NCI-H446 treated with DMSO at 0.1 percent for 48 hours (cell line): ENCODE measurements at regions not wholly inside any gene's neighbourhood (a gene's known extent, or its start where the extent isn't known, plus 50 kb on each side); places are given as distances from the start of the nearest gene placed in this dataset.

Experiments
- DNase-seq: peaks from one replicate; lab custom pipeline; 2025; lab: John Stamatoyannopoulos, UW

DNA sequence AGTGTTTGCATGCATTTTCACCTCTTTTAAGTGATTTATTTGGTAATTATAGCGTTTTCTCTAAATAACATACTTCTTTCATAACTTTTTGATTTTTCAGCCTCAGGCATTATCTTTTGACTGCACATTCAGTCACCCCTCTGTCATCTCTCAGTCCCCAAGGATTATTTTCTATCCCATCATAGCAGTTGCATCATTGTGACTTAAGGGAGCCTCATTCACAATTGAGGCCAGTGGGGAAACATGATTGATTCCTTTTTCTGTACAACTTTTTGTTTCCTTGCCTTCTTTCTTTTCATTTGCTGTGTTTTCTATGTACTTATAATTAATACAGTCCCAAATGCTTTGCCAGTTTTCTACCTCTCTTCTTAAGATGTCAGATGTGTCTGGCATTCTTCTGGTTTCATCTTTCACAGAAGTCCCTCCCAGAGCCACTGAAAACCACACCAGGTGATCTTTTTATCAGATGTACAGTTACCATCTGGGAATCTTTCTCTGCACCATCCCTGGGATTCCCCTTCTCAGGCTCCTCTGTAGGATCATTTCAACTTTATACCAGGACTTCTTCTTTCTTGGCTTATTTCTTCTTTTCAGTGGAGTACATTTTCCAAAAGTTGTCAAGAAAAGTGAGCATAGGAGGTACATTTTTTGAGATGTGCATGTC is 151.4 kb downstream of the RAP2B start:
- DNase-seq, result no peak

- no peak for DNase-seq
Observed at GRCh38 chr3:153314038-153314437, 152.0 kb downstream of the RAP2B start.

DNA sequence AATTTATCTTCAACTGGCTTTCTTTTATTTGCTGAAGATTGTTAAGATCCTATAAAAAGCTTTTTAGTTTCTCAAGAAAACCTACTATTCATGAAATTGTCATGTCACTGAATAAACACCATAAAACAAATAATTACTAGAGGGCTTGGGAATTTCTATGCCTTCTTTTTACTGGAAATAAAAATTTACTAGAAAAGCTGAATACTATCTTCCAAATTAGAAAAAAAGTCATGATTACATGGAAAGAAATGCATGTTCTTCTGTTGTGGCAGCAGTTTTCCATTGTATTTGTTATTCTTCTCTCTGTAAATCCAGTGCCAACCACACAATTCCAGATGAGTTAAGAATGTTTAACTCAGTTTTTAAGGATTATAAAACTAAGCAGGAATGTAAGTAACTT is 153.8 kb downstream of the RAP2B start:
- DNase-seq, result no peak

DNA sequence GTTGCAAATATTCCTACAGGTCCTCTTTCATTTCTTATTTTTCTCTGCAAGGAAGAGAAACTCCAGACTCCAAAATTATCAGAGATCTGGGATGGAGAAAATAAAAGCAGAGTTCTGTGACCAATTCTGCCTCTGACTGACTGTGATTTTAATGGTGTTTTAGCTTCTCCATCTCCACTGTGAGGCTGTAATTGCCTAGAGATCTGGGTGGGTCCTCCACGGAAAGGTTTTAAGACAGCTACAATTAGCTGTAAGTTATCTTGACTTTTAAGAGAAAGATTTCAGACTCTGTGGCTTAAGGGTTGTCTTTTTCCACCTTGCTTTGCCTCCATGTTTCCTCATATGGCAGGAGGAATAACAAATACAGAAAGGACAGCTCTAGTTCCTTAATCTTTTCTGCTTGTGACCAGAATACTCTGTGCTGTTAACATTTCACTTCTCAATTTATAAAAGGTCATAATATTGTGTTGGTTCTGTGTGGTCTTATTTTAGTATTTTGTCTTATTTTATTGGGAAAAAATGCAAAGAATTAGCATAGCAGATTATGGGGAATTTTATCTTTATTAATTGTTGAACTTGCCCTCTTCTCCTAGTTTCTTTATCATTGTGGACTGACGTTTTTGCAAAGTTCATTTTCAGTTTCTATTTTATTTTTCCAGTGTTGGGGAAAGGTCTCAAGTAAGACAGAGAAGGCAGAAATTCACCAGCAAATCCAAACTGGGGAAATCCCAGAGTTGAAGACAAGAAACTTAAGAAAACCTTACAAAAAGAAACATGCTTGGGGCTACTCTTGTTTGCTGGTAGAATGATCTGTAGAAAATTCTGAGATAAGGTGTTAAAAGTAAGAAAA is 157.9 kb downstream of the RAP2B start:
- no peak for DNase-seq

GRCh38 chr3:153320585-153321128 is 158.6 kb downstream of the RAP2B start:
- no peak for DNase-seq

DNA sequence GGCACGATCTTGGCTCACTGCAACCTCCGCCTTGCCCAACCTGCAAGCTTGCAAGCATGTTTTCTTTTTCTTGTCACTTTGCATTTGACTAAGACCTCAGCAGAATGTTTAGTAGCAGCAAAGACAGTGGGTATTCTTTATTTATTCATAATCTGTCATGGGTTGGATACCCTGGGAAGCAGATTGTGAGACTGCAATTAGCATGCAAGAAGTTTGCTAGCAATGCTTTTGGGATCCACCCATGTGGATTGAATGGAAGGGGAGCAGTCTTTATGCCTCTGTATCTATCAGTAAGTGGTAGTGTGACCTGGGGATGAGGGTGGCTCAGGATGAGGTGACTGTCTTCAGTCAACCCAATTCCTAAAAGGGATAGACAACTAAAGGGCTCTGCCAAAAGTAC is 166.7 kb downstream of the RAP2B start:
- no peak for DNase-seq

DNA sequence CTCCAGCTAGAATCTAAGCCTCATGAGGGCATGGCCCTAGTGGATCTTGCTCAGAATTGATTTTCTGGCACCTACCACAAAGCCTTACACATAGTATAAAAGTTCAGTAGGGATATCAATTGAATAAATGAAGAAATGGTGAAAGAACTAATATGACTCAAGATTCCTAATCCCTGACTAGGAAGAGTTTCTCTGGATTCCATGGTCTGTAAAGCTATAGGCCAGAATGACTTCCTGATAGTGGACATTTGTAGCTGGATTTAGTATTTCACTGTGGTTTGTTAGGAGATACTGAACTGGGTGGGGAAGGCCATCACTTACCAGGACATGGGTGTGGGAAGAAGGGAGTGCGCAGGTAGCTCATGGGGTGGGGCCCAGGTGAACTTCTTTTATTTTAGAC is 168.9 kb downstream of the RAP2B start:
- DNase-seq, result no peak

- DNase-seq, result no peak
Observed at GRCh38 chr3:153331676-153332075, 169.7 kb downstream of the RAP2B start.

DNA sequence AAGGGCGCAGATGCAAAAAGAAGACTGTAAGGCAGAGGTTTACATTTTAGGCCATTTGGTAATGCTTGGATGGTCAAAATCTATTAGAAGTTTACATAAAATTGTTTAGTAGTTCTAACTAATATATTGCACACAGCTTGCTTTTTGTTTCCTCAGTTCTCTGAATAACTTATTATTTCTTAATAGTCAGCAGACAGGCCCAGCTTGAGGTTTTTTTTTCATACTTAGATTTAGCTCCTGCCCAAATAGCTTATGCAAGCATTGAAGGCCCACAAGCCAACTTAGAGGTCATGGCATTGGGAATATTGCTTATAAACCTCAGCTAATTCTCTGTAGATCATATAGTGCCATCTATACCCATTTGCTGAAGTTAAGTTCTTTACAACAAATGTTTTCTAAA is 172.5 kb downstream of the RAP2B start:
- DNase-seq, result no peak

- DNase-seq, result no peak
Observed at GRCh38 chr3:153337369-153337768, 175.3 kb downstream of the RAP2B start.

DNA sequence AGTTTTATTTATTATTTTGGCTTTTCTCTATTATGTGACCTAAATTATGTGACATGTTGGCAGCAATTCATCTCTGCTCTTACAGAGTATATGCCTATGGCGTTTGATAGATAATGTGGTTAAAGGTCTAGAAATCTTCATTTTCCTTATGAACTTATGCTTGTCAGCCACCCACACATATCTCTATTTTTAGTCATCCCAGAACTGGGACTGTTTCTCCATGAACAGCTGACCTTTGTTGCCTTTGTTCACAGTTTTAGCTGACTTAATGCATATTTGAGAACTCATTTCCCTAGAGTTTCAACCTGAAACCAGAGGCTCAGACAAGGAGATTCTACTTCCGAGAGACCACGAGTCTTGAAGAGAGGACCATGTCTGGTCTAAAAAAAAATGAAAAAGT is 176.5 kb downstream of the RAP2B start:
- no peak for DNase-seq

- DNase-seq, result no peak
Observed at GRCh38 chr3:153339065-153339464, 177.0 kb downstream of the RAP2B start.

DNA sequence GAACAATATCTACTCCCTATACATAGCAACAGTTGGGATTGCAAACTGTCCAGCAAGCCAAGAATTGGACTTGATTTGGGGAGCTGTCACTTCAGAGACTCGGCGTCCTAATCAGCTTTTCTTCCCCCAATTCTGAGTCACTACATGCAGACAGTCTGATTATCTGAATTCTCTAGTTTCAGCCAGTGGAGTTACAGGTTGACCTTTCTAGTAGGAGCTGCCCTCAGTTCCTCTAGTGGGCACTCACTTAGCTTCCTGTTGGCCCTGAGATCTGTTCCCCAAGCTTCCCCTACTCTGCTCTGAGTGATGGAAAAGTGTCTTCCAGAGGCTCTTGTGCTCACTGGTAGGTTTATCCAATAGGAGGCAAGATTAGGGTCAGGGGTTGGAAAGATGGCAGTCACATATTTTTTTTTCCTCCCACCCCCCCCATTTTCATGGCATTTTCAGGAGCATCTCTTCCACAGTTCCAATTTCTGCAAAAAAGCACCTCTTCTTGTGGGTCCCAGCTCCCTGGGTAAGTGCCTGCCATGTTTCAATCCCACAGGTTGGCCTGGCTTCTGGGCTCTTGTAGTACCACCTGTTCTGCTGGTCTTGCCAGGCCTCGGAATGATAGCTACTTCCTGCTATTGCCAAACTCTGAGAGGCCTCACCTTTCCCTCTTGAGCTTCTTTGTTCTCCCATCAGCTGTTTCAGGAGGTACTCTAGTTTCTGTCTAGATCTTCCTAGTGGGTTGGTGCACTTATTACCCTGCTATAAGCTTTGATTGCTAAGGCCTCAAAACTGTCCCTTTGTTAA is 182.2 kb downstream of the RAP2B start:
- no peak for DNase-seq

- no peak for DNase-seq
Observed at GRCh38 chr3:153348457-153349107, 186.6 kb downstream of the RAP2B start.

- no peak for DNase-seq
Observed at GRCh38 chr3:153349108-153349499, 187.1 kb downstream of the RAP2B start.

DNA sequence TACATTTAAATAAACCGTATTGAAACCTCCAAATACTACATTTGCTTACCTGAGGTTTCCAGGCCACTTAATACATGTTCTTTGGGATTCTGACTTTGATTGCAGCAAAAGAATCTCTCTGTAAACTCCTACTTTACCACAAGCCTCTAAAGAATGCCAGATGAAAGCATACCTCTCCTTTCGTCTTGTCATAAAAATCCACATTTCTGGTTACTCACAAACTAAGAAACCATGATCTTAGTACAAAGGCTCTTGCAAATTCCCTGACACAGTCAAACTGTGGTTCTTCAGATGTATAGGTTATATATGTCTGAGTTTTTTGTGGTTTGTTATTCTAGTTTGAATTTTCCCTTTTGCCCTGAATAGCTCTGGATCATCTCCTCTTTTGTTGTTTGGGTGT is 188.4 kb downstream of the RAP2B start:
- no peak for DNase-seq

- DNase-seq, result no peak
Observed at GRCh38 chr3:153354641-153355040, 192.6 kb downstream of the RAP2B start.

DNA sequence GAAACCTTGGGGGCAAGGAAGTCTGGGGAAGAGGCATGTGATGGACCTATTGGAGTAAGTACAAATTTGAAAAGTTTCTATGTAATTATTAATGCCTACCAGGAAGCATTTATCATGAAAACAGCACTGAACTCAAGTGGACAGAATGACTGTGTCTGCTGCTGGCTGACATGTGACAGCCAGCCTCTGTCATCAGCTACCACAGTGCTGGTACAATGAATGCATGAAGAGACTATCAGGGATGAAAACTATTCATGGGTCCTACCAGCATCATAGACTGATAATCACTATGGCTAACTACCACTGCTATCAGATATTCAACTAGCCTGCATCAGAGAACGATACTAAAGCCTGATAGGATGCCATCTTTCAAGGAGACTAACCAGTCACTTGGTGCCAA is 193.5 kb downstream of the RAP2B start:
- DNase-seq, result no peak

GRCh38 chr3:153356908-153357307 is 194.9 kb downstream of the RAP2B start:
- DNase-seq, result no peak

GRCh38 chr3:153357436-153357835 is 195.4 kb downstream of the RAP2B start:
- no peak for DNase-seq

- no peak for DNase-seq
Observed at GRCh38 chr3:153369561-153370374, 207.7 kb downstream of the RAP2B start.
